GM20000 (cell line): ENCODE measurements at regions not wholly inside any gene's neighbourhood (a gene's known extent, or its start where the extent isn't known, plus 50 kb on each side); places are given as distances from the start of the nearest gene placed in this dataset.
A peak's percentile ranks its signal among the peaks of the same experiment; 100 is the strongest.

Experiments used
- DNase-seq: peaks from one replicate; pipeline ENCODE4 v3.0.0; 2012; ENCODE audit warnings: low spot score
- TF ChIP-seq, protein P1 (sequence below): IDR thresholded peaks from 2 replicates; pipeline ENCODE4 v1.5.1; 2012; ENCODE audit warnings: mild to moderate bottlenecking, control low read depth; ENCODE audit errors: extremely low read depth, missing control alignments

GRCh38 chr14:71466946-71467345 is 465.3 kb upstream of the RGS6 start:
- TF ChIP-seq, protein P1, sequence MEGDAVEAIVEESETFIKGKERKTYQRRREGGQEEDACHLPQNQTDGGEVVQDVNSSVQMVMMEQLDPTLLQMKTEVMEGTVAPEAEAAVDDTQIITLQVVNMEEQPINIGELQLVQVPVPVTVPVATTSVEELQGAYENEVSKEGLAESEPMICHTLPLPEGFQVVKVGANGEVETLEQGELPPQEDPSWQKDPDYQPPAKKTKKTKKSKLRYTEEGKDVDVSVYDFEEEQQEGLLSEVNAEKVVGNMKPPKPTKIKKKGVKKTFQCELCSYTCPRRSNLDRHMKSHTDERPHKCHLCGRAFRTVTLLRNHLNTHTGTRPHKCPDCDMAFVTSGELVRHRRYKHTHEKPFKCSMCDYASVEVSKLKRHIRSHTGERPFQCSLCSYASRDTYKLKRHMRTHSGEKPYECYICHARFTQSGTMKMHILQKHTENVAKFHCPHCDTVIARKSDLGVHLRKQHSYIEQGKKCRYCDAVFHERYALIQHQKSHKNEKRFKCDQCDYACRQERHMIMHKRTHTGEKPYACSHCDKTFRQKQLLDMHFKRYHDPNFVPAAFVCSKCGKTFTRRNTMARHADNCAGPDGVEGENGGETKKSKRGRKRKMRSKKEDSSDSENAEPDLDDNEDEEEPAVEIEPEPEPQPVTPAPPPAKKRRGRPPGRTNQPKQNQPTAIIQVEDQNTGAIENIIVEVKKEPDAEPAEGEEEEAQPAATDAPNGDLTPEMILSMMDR: no peak
- no peak for DNase-seq

GRCh38 chr14:71467361-71467811 is 464.8 kb upstream of the RGS6 start:
- DNase-seq: no peak
- TF ChIP-seq, protein P1: no peak

GRCh38 chr14:71468701-71469100 is 463.5 kb upstream of the RGS6 start:
- TF ChIP-seq, protein P1: no peak
- DNase-seq: no peak

DNA sequence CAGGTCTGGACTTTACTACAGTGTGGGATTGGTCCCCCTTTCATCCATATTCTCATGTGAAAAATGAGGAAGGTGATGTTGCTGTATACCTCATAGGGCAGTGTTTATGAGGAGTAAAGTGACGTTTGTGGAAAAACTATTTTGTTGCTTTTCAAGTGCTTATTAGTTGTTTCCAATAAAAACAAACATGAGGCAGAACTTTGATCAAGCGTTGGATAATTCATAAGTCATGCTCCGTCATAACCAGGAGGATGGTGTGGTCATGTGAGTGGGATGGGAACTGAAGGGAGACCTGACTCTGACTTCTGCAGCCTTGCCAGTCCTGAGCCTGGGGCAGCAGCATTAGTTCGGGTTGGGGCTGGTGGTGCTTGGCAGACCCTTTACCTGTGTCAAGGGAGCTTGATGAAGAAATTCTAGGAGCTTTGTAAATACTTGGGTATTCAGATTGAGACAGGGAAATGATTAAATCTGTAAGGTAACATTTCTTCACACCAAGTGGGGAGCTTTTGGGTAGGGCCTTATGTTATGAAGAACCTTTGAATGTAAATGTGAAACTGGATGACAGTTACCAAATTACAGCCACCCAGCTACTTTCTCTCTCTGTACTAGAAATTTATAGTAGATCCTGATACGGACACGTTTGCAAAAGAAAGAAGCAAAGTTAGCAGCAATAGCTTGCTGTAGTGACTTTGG is 462.4 kb upstream of the RGS6 start:
- peak; percentile 31 for DNase-seq
- TF ChIP-seq, protein P1: no peak

DNA sequence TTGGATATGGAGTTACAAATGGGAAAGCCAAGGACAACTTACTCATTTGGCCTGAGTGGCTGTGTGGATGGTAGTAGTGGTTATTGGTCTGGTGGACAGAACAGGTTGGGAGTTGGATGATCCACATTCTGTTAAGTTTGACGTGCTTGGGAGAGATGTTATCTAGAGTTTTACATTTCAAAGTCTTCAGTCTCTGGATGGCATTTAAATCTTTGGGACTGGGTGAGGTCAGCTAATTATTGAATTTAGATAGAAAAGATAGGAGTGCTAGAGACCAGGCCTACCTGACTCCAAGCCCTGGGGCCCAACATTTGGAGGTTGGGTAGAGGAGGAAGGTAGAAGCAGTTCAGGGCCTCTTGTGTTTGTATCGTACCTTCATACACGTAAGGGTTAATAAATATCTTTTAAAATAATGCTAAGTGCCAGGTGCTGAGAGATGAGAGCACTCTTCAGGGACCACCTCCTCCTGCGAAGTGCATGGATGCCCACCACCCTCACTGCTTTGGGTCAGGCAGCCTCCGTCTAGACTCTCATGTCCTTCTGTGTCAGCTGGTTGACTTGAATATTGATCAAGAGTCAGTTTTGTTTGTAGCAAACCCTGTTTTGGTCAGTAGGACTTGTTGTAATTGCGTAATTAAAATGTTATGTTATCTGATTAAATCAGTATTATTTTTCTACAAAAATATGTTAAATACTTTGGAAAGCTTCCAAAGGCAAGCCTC is 460.4 kb upstream of the RGS6 start:
- DNase-seq: no peak
- TF ChIP-seq, protein P1: no peak

DNA sequence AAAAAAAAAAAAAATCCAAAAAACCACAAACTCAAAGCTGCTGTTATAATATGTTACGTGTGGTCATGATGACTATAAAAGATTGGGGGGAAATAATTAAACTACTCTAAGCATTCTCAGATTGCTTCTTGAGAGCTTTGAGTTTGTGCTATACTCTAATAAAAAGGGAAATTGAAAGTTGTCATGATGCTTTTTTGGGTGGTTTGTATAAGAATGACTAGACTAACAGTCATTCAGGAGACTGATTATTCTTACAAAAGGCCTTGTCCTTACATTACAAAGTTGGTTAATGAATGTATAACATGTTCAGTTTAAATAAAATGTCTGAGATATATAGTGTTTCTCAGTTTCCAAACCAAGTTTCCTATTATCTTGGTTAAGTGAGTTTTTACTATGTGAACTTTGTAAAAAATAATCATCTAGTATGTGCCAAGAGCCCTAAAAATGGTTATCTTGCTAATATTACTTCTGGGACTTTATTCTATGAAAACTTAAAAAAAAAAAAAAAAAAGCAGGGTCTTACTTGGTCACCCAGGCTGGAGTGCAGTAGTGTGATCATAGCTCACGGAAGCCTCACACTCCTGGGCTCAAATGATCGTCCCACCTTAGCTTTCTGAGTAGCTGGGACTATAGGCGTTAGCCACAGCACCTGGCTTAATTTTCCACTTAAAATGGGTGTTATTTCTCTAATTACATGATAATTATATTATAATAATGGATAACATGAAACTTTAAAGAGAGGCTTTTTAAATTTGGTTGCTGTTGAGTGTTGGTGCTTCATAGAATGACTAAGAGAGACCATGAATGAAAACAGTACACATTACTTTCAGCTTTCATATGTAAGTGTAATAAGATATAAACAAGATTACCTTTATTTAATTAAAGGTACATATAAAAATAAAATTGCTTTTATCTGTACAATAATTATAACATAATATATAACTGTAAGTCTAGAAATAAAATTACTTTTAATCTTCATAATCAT is 459.6 kb upstream of the RGS6 start:
- DNase-seq: peak; percentile 53
- TF ChIP-seq, protein P1: no peak
